D341Med (cell line): ENCODE measurements at regions not wholly inside any gene's neighbourhood (a gene's known extent, or its start where the extent isn't known, plus 50 kb on each side); places are given as distances from the start of the nearest gene placed in this dataset.
"Not testable (repeated sequence)": the region's sequence is repeated elsewhere in the genome, so short reads cannot be mapped to it uniquely, and the experiment has no call there.

Source experiments
- DNase-seq: peaks from one replicate; pipeline ENCODE4 v3.0.0; 2012; ENCODE audit warnings: low spot score

DNA sequence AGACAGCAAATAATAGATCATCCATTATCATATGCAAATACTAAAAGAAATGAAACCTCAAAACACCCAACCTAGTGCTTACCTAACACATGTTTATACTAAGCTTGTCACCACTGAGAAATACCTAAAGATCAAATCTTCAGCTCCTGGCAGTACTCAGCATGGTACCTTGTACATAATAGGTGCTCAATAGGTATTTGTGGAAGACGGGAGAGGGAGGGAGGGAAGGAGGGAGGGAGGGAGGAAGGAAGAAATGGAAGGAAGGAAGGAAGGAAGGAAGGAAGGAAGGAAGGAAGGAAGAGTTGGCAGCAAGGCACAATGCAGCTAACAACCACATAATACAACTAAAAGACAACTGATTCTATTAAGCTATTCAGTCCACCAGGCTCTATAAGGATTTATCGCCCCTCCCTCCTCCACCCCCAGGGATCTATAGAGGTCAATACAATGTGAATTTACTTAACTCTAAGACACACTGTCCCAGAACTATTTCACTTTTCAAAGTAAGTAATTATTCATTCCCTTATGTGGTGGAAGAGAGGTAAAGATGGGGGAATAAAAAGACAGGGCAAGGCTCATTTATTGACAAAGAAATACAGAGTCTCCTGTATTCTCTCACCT lies 328.9 kb downstream of the PAPSS1 start:
- no peak for DNase-seq

DNA sequence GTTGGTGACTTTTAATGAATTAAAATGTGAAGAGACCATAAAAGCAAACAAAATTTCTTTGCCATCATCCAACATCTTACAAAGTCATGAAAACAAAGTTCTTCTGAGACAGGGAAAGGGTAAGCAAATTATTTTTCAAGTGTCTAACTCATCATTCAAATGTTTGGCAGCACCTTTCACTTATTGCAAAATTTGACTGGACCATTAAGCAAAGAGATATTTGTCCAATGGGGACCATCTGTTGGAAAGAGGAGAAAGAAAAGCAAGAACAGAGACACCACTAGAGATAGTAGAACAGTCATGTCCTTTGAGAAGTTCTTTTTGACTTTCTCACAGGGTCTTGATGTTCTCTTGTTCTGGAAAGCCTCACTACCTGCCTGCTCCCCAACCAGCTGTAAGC lies 330.1 kb downstream of the PAPSS1 start:
- no peak for DNase-seq

DNA sequence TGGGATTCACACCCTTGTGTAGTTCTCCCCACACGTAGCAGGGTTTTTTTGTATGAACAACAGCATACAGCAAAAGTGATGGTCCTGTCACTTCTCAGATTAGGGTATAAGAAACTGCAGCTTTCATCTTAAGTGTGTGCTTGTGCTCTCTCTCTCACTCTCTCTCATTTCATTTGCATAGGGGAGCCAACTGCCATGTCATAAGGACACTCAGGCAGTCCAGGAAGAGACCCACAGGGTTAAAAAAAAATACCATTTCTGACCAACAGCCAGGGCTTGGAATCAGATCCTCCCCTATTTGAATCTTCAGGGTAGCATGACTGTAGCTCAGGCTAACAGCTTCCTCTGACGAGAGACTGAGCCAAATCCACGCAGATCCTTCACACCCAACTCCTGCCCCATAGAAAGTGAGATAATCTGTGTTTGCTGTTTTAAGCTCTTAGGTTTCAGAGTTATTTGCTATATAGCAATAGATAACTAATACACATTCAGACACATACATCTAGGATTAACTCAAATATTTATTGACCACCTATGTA lies 331.2 kb downstream of the PAPSS1 start:
- DNase-seq = no peak

DNA sequence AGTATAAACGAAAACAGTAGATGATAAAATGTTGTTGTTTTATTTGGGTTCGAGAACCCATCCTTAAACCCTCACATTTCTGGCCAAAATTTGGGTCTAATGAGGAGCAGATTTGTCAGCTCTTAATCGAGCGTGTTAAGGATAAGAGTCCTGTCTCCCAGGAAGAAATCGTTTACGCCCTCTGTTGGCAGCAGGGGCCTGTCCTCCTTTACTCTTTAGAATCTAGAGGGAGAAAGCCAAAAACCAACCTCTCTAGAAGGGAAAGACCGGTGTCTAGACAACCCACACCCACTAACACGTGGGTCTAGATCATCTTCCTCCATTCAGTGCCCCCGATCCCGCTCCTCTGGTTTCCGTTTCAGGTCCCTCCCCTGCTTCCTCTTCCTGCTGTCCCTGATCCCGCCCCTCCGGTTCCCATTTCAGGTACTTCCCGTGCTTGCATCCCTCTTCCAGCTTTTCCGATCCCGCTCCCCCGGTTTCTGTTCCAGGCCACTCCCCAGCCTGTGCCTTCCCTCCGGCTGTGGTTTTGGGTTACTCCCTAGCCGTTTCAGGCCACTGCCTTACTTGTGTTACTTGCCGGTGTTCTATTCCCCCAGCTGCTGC lies 339.1 kb downstream of the PAPSS1 start:
- no peak for DNase-seq

DNA sequence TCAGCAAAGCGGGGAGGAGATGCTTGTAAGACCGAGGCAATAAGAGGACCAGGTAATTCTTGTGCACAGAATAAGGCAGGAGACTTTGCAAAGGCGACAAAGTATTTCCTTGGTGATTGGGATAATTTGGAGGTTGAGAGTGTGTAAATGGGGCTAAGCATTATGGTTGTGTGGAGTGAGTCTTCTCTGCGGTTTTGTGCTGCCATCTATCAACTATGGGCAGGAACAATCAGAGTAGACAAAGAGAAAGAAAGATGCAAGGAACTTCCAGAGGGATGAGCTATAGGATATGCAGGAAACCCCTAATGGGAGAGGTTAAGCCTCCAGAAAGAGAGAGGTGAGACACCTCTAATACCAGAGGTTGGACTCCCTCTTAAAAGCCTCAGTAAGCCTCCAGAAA lies 339.8 kb downstream of the PAPSS1 start:
- no peak for DNase-seq

DNA sequence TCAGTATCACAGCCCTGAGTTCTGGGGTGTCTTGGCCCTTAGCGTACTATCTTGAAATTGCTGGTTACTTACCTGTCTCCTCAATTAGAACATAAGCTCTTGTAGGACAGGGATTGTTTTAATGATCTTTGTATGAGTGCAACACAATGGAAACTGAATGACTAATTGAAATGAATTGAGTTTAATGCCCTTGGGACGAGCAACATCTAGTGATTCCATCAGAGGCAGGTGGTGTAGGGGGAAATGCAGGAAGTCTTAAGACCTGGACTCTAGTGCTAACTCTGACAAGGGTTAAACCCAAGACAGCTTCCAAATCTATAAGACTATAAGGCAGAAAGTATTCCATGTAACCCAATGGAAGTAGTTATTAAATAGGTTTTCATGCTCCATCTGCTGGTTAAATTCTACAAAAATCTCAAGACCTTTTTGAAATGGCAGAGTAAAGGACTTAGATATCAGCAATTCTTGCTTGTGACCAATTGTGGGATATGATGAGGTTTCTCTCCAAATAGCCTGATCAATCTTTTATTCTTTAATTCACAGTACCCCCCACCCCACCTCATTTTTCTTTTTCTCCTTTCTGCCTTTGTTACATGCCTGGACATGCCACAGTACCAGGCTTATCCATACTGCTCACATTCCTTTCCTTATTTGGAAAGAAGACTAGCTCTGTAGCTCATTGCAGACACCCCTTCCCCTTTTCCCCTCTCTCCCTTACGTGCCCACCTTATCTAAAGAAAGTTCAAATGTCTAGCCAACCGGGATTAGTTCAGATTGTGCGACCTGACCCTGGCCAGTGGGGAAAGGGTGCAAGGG lies 340.8 kb downstream of the PAPSS1 start:
- DNase-seq = no peak

DNA sequence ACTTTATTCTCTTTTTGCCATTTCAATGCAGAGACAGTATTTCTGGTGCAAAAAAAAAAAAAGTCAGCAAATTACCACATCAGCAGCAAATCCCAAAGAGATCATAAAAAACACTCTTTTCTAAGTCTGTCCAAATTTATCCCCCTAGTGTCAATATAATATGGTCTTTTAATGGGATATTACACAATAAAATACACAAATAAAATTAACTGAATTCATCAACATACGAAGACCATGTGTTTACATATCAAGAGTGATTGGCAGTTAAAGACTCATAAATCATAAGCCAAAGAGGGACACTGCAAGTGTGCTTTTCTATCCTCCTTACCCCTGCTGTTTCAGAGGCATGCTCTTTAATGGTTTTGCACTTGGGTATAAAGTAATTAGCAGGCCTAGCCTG lies 340.2 kb upstream of the DKK2 start:
- no peak for DNase-seq

DNA sequence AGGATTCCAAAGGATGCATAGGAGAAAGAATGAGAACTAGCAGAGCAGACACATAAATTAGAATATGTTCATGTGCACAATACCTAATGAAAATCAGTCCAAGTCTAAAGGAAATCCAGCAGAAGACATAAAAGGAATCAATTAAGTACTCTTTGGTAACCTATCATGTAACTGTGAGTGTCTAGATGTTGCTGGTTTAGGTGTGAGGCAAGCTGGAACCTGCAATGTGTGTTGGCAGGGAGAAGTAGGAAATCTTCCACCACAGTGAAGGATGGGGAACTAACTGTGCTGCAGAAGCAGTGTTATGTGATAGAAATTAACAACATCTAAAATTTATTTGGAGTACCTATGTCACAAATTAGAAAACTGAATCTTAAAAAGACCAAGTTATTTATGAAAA lies 330.8 kb upstream of the DKK2 start:
- DNase-seq = no peak

DNA sequence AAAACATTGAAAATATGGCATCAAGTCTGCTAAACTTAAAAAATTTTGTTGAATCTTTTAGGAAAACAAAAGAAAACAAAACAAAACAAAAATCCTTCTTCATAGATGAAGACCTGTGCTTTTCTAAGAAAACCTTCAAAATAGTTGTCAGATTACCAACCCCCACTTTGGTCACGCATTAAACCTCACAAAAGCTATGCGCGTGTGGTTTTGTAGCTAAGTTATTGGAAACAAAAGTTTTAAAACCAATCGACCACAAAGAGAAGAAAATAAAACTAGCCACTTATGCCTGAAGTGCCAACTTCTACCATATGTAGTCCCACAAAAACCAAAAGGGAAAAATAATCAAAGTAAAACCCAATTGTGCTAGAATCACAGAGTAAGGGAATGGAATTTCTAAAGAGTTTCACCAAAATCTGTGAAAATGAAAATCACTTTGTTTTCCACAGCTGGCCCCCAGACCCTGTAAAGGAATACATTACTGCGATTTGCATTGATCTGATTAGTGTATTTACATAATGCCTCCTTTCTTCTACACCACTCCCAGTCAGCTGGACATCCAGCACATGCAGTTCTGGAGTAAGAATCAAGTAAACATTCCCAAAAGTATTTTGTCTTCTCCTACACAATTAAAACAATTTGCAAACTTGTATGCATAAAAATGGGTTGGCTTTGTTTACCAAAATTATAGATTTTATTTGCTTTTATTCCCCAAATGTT lies 330.1 kb upstream of the DKK2 start:
- no peak for DNase-seq

DNA sequence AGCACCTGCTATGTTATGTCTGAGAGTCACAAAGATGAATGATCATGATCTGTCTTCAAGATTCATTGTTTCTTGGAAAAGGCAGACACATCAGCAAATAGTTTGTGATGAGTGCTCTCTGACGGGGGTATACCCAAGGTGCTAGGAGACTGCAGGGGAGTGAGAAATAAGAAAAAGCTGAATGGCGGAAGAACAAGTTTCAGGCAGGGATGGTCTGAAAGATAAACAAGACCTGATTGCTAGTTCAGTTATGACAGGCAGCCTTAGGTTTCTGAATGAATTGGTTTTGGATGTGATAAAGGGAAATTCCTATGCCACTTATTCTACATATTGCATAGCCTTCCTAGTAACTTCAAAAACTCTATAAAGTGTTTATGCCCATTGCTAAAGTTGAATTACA lies 327.0 kb upstream of the DKK2 start:
- DNase-seq = no peak

DNA sequence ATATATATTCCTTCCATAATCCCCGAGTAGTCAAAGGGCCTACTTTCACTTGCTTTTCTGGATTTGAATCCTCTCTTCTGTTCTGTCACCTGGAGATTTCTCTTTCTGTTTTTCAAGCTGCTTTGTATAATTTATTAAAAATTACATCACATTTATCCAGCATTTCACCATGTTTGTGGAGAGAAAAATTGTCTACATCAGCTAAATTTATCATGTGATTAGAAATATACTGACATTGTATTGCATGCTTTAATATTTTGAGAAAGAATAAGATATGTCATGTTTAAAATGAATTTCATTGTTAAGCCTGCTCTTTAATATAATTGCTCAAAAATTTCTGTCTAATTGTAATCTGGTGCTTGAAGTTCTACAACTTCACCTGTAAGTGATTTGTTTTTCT lies 323.1 kb upstream of the DKK2 start:
- DNase-seq = no peak

DNA sequence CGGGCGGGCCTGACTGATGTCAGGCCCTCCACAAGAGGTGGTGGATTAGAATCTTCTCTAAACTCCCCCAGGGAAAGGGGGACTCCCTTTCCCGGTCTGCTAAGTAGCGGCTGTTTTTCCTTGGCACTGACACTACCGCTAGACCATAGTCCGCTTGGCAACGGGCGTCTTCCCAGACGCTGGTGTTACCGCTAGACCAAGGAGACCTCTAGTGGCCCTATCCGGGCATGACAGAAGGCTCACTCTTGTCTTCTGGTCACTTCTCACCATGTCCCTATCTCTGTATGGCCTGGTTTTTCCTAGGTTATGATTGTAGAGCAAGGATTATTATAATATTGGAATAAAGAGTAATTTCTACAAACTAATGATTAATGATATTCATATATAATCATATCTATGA lies 318.2 kb upstream of the DKK2 start:
- not testable (repeated sequence) for DNase-seq

DNA sequence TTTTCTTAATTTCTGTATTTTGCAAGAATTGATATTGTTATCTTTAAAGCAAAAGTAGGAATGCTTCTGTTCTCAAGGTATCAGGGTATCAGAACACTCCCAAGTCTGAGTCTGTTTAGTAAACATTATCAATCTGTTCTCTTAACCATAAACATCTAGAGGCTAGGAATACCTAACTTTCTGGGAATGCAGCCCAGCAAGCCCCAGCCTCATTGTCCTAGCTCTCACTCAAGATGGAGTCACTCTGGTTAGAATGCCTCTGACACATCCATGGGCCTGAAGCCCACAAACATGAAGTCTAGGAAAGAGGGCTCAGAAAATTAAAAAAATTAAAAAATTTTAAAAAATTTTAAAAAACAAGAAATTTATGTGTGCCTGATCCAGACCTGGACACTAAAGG lies 315.1 kb upstream of the DKK2 start:
- DNase-seq = no peak

DNA sequence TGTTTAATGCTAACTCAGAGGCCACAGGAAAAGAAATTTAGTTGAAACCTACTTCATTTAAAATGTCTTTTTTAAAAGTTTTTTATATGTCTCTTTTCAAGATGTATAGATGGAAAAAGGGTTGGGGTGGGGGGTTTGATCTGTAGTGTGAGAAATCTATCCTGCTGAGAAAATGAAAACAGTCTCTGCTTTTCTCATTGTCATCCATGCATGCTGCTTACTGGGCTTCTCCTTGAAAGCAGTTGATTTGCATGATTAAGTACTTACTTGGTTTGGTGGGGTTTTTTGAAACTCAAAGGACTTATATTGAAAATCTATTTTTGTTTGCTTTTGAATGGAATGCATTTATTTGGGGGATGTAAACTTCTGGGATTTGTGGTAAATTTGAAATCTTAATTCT lies 313.6 kb upstream of the DKK2 start:
- no peak for DNase-seq

DNA sequence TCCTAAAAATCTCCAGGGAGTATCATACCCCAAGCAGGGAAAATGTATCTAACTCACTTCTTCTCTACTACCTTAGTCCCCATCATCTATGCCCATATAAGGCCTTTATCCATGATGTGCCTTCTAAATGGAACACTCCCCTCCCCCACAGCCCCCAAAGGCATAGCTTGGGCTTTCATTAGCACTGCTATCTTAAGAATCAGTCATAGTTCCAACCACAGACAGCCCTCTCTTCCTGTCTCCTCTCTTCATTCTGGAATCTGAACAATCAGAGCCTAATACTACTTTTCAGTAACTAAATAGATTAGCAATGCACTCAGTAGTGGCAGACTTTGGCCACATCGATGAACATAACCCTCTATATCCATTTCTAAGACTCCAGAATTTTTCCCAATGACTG lies 313.2 kb upstream of the DKK2 start:
- DNase-seq = no peak

DNA sequence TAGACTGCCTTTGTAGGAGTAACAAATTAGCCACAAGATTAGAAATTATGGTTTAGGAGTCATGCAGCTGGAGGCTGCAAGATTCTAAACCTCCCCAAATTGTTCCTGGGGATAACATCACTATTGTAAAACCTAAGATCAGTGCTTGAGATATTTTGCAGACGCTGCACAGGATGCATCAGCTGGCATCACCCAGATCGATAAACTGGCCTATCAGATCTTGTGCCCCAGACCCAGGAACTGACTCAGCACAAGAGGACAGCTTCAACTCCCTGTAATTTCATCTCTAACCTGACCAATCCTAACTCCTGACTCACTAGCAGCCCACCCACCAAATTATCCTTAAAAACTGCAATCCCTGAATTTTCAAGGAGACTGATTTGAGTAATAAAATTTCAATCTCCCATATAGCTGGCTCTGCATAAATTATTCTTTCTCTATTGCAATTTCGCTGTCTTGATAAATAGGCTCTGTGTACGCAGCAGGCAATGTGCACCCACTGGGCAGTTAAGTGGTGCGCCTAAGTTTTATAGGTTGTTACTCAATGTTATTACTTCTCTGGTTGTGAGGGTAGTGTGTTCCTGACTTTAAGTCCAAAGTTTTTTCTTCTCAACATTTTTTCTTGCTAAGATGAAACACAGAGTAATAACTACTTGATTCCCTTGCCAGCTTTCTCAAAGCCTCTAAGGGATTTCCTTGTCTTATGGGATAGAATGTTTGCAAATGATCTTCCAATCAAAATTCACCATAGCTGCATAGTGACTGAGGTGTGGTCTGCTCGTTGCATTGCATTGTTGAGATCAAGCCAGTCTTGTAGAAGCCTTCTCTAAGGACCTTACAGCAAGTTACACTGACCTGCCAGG lies 312.3 kb upstream of the DKK2 start:
- DNase-seq = no peak

DNA sequence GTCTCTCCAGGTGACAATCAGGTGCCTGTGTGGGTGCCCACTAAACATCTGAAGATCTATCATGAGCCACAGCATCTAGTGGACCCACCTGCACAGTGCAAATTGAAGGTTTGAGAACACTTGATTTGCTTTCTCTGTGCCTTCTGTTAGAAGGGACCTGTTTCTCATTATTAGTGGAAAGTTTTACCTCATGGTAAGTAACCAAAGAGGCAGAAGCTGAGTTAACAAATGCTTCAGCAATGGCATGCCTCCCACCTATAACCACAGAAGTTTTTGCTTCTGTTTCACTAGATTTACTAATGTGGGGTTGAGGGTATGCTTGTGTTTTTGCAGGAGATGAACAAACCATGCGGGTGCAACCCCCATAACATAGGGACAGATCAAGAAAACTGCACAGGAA lies 297.4 kb upstream of the DKK2 start:
- DNase-seq = no peak

DNA sequence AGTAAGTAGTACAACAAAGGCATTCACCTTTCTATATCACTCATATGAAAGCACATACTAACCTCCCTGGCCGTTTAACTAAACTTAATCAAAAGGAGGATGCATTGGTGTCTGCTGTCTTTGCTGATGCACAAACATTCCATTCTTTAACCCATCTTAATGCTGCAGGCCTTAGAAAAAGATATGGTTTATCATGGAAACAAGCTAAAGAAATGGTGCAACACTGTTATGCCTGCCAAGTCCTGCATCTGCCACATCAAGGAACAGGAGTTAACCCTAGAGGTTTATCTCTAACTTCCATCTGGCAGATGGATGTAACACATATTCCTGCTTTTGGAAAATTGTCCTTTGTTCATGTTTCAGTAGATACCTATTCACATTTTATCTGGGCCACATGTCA lies 296.5 kb upstream of the DKK2 start:
- DNase-seq = not testable (repeated sequence)

DNA sequence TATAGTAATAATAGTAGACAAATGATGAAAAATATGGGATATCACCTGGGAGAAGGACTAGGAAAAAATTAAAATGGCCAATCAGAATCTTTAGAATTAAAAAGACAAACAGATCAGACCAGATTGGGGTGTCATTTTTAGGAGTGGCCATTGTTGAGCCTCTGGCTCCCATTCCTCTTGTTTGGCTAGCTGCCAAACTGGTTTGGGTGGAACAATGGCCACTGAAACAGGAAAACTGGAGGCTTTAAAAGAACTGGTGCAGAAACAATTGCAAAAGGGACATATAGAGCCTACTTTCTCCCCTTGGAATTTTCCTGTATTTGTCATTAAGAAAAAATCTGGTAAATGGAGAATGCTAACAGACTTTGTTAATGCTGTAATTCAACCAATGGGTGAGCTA lies 294.8 kb upstream of the DKK2 start:
- DNase-seq = no peak

DNA sequence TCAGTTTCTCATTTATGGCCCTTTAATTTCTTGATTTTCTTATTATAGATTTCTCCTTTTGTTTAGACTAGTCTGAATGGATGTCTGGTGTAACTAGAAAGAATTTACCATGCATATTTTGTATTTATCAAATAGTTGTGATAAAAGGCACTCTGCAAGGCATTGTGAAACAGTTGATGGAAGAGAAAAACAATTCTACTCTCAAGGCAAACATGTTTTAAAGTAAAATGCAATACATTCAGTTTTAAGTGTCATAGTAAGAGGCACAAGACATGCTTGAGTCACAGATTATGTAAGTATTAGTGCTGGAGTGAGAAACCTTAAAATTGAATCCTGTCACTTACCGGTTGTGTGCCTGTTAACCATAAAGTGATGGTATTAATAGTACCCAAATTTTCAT lies 283.3 kb upstream of the DKK2 start:
- DNase-seq = no peak

DNA sequence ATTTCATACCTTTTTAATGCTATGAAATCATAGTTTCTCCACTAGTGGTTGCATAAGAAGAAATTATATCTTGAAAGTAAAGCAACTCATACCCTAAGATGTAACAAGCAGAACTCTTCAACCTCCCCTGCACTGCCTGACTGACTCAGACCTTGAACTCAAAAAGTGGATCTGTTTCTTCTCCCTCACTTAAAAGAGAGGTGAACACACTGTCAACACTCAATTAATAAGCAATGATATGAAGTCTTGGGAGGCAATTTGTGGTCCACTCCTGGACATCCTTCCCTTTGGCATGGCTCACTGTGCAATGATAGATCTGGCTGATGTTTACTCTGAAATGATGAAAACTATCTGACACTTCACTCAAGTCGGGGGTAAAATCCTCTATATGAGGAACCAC lies 282.0 kb upstream of the DKK2 start:
- DNase-seq = no peak

DNA sequence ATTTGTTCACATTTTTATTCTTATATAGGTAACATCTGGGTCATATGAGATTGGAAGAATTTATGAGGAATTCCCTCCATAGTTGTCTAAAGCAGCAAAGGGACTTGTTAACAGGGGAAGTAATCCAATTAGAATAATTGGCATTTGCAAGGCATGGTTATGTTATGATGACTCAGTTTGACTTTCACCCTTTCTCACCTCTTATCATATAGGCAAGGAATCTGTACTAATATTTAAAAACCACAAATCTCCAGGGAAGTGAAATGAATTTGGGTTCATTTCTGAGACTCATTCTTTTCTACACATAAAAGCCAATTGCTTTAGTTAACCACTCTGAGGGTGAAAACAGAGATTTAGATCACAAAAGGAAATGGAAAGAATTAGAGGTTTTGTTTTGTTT lies 281.5 kb upstream of the DKK2 start:
- no peak for DNase-seq
